ENCODE measurements at regions not wholly inside any gene's neighbourhood (a gene's known extent, or its start where the extent isn't known, plus 50 kb on each side); places are given as distances from the start of the nearest gene placed in this dataset.

DNA sequence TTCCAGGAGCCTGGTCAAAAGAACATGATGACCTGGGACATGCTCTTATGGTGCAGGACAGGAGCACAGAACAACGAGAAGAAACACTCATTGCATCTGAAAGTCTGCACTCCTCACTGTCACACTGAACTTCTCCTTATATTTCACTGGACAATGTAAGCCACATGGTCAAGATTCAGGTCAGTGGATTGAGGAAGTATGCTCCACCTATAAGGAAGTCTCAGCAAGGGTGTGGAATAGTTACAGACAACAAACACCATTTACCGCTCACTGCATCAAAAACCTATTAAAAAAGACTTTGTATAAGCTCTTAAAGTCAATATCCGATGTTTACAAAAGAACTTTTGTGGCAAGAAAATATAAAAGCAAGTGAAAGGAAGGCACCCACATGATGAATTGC lies 153.1 kb upstream of the FOXG1 start:
- Histone ChIP-seq H3K9me3 (ENCODE audit: low read length) (no peaks in the 10 kb centered on the region), H3K27me3 (ENCODE audit: insufficient read depth, low read depth, low read length) (no peaks in the 10 kb centered on the region), H3K36me3 (ENCODE audit: insufficient read depth, low read length) (no peaks in the 10 kb centered on the region), H3K9ac (ENCODE audit: low read length) (peak overlapping the region; percentile 3), H2AFZ (ENCODE audit: low read depth, low read length) (no peak overlapping the region), H4K20me1 (ENCODE audit: insufficient read depth) (no peaks in the 10 kb centered on the region), H3K79me2 (replicated peaks; ENCODE audit: insufficient read depth, low read length) (no peaks in the 10 kb centered on the region), H3K9me2 (ENCODE audit: insufficient read depth, low read length) (no peaks in the 10 kb centered on the region), H3K4me2 (ENCODE audit: low read length) (no peak overlapping the region), H3K4me3 (ENCODE audit: low read length) (no peak overlapping the region), H3K27ac (ENCODE audit: low read length) (peak overlapping the region; percentile 89), H3F3A (ENCODE audit: insufficient read depth, low read length, poor library complexity, severe bottlenecking) (no peaks in the 10 kb centered on the region)
- TF ChIP-seq, protein P1, sequence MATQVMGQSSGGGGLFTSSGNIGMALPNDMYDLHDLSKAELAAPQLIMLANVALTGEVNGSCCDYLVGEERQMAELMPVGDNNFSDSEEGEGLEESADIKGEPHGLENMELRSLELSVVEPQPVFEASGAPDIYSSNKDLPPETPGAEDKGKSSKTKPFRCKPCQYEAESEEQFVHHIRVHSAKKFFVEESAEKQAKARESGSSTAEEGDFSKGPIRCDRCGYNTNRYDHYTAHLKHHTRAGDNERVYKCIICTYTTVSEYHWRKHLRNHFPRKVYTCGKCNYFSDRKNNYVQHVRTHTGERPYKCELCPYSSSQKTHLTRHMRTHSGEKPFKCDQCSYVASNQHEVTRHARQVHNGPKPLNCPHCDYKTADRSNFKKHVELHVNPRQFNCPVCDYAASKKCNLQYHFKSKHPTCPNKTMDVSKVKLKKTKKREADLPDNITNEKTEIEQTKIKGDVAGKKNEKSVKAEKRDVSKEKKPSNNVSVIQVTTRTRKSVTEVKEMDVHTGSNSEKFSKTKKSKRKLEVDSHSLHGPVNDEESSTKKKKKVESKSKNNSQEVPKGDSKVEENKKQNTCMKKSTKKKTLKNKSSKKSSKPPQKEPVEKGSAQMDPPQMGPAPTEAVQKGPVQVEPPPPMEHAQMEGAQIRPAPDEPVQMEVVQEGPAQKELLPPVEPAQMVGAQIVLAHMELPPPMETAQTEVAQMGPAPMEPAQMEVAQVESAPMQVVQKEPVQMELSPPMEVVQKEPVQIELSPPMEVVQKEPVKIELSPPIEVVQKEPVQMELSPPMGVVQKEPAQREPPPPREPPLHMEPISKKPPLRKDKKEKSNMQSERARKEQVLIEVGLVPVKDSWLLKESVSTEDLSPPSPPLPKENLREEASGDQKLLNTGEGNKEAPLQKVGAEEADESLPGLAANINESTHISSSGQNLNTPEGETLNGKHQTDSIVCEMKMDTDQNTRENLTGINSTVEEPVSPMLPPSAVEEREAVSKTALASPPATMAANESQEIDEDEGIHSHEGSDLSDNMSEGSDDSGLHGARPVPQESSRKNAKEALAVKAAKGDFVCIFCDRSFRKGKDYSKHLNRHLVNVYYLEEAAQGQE (IDR thresholded peaks at IDR 0.05; ENCODE audit: borderline replicate concordance) = no peak
- TF ChIP-seq EP300 (conservative IDR thresholded peaks at IDR 0.05; ENCODE audit: poor library complexity, severe bottlenecking) = no peak
- no peak for TF ChIP-seq MXI1 (conservative IDR thresholded peaks at IDR 0.05; ENCODE audit: poor library complexity, severe bottlenecking)
- no peak for TF ChIP-seq EZH2 (IDR thresholded peaks at IDR 0.05; ENCODE audit: borderline replicate concordance, insufficient read depth, low read length, poor library complexity, severe bottlenecking)
- TF ChIP-seq SMC3 (conservative IDR thresholded peaks at IDR 0.05; ENCODE audit: poor library complexity) = no peak
- no peak for TF ChIP-seq RAD21 (conservative IDR thresholded peaks at IDR 0.05)
- TF ChIP-seq TAF1 (IDR thresholded peaks at IDR 0.05; ENCODE audit: low read depth) = no peak
- TF ChIP-seq, protein P2, sequence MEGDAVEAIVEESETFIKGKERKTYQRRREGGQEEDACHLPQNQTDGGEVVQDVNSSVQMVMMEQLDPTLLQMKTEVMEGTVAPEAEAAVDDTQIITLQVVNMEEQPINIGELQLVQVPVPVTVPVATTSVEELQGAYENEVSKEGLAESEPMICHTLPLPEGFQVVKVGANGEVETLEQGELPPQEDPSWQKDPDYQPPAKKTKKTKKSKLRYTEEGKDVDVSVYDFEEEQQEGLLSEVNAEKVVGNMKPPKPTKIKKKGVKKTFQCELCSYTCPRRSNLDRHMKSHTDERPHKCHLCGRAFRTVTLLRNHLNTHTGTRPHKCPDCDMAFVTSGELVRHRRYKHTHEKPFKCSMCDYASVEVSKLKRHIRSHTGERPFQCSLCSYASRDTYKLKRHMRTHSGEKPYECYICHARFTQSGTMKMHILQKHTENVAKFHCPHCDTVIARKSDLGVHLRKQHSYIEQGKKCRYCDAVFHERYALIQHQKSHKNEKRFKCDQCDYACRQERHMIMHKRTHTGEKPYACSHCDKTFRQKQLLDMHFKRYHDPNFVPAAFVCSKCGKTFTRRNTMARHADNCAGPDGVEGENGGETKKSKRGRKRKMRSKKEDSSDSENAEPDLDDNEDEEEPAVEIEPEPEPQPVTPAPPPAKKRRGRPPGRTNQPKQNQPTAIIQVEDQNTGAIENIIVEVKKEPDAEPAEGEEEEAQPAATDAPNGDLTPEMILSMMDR (IDR thresholded peaks at IDR 0.05; ENCODE audit: poor library complexity, severe bottlenecking) = no peak
- no peak for TF ChIP-seq POLR2AphosphoS5 (IDR thresholded peaks at IDR 0.05)

DNA sequence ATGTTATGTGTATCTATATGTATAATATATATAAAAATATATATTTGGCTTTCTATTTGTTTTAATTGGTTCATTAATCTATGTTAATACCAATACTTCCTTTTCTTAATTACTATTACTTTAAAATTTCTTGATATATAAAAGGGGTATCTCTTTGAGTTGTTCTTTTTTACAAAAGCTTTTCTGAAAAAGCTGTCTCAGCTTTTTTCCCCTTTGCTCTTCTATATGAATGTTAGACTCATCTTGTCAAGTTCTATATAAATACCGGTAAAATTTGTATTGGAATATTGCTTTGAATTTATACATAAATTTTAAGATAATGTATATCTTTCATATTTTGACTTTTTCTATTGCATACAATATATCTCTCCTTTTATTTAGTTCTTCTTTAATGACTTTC lies 139.8 kb upstream of the FOXG1 start:
- H3K27me3 ChIP-seq (ENCODE audit: insufficient read depth, low read depth, low read length) = no peaks in the 10 kb centered on the region
- TF ChIP-seq SMC3 (conservative IDR thresholded peaks at IDR 0.05; ENCODE audit: poor library complexity) (no peak), POLR2AphosphoS5 (IDR thresholded peaks at IDR 0.05) (no peak), RAD21 (conservative IDR thresholded peaks at IDR 0.05) (no peak), EZH2 (IDR thresholded peaks at IDR 0.05; ENCODE audit: borderline replicate concordance, insufficient read depth, low read length, poor library complexity, severe bottlenecking) (no peak), EP300 (conservative IDR thresholded peaks at IDR 0.05; ENCODE audit: poor library complexity, severe bottlenecking) (no peak), MXI1 (conservative IDR thresholded peaks at IDR 0.05; ENCODE audit: poor library complexity, severe bottlenecking) (no peak), TAF1 (IDR thresholded peaks at IDR 0.05; ENCODE audit: low read depth) (no peak)
- TF ChIP-seq, protein P2 (IDR thresholded peaks at IDR 0.05; ENCODE audit: poor library complexity, severe bottlenecking) = no peak
- TF ChIP-seq, protein P1 (IDR thresholded peaks at IDR 0.05; ENCODE audit: borderline replicate concordance) = no peak

More for the DNA sequence above, 139.8 kb upstream of the FOXG1 start:
- Histone ChIP-seq H2AFZ (ENCODE audit: low read depth, low read length) (no peak overlapping the region), H3K4me3 (ENCODE audit: low read length) (no peak overlapping the region), H3K27ac (ENCODE audit: low read length) (no peak overlapping the region), H3K4me2 (ENCODE audit: low read length) (no peak overlapping the region), H3K9me2 (ENCODE audit: insufficient read depth, low read length) (no peaks in the 10 kb centered on the region), H3K9ac (ENCODE audit: low read length) (no peak overlapping the region), H3F3A (ENCODE audit: insufficient read depth, low read length, poor library complexity, severe bottlenecking) (no peaks in the 10 kb centered on the region), H3K36me3 (ENCODE audit: insufficient read depth, low read length) (no peaks in the 10 kb centered on the region), H4K20me1 (ENCODE audit: insufficient read depth) (no peaks in the 10 kb centered on the region), H3K9me3 (ENCODE audit: low read length) (no peaks in the 10 kb centered on the region), H3K79me2 (replicated peaks; ENCODE audit: insufficient read depth, low read length) (no peaks in the 10 kb centered on the region)
